ENCODE measurements at regions not wholly inside any gene's neighbourhood (a gene's known extent, or its start where the extent isn't known, plus 50 kb on each side); places are given as distances from the start of the nearest gene placed in this dataset.

DNA sequence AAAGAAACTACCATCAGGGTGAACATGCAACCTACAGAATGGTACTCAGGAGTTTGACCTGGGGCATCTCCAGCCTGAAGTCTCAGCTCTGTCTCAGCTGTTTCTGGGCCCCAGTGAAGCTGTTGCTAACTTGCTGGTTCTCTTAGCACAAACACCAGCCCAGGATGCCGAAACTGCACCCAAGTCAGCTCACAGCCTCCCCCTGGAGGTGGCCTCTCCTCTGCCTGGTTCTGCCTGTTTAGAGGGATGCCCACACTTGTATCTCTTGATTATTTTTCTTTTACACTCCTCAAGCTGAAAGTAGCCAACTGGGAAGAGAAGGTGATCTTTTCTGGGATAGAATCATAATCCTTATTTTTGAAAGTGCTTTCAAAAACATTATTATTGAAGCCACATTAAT is 289.0 kb upstream of the RASGRP1 start:
- TF ChIP-seq, protein P1, sequence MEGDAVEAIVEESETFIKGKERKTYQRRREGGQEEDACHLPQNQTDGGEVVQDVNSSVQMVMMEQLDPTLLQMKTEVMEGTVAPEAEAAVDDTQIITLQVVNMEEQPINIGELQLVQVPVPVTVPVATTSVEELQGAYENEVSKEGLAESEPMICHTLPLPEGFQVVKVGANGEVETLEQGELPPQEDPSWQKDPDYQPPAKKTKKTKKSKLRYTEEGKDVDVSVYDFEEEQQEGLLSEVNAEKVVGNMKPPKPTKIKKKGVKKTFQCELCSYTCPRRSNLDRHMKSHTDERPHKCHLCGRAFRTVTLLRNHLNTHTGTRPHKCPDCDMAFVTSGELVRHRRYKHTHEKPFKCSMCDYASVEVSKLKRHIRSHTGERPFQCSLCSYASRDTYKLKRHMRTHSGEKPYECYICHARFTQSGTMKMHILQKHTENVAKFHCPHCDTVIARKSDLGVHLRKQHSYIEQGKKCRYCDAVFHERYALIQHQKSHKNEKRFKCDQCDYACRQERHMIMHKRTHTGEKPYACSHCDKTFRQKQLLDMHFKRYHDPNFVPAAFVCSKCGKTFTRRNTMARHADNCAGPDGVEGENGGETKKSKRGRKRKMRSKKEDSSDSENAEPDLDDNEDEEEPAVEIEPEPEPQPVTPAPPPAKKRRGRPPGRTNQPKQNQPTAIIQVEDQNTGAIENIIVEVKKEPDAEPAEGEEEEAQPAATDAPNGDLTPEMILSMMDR (IDR thresholded peaks at IDR 0.05) = no peak
- TF ChIP-seq POLR2AphosphoS5 (IDR thresholded peaks at IDR 0.05) = no peak

Measured in transverse colon (tissue), 4 donors.